ENCODE measurements at regions not wholly inside any gene's neighbourhood (a gene's known extent, or its start where the extent isn't known, plus 50 kb on each side); places are given as distances from the start of the nearest gene placed in this dataset.

DNA sequence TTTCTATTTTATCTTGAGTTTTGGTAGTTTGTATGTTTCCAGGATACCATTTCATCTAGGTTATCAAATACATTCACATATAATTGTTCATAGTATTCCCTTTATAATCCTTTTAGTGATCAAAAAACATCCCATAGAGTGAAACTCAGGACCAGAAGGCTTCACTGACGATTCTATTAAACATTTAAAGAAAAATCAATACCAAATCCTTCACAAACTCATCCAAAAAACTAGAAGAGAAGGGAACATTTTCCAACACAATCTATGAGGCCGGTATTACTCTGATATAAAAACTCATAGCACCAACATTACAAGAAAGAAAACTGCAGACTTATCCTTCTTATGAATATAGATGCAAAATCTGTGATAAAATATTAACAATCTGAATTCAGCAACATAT is 203.4 kb downstream of the ANKRD50 start:
- no peak for TF ChIP-seq CTCF (IDR thresholded peaks at IDR 0.05)
- no peak for TF ChIP-seq POLR2A (IDR thresholded peaks at IDR 0.05)
